ENCODE measurements at regions not wholly inside any gene's neighbourhood (a gene's known extent, or its start where the extent isn't known, plus 50 kb on each side); places are given as distances from the start of the nearest gene placed in this dataset.
A peak's percentile ranks its signal among the peaks of the same experiment; 100 is the strongest.

- Histone ChIP-seq H2AK5ac (ENCODE audit: low read depth, low read length) (no peak overlapping the region), H3K4me3 (ENCODE audit: insufficient read depth, low read depth, low read length) (no peak overlapping the region), H3K27me3 (ENCODE audit: control insufficient read depth, insufficient read depth, low read length) (peaks cover 2% of the 10 kb centered on the region; the same call in 1 of the 2 replicates), H2BK120ac (ENCODE audit: low read depth, low read length) (no peak overlapping the region), H3K23ac (ENCODE audit: low read depth, low read length) (no peak overlapping the region), H3K18ac (ENCODE audit: low read depth, low read length) (no peak overlapping the region; the same call in 1 of the 2 replicates), H3K4ac (ENCODE audit: low read depth, low read length) (no peak overlapping the region), H2BK5ac (ENCODE audit: low read depth, low read length, poor library complexity, severe bottlenecking) (no peak overlapping the region), H3K9me3 (ENCODE audit: control insufficient read depth, insufficient read depth, low read length) (peaks cover under 1% of the 10 kb centered on the region; the same call in 1 of the 2 replicates), H3K36me3 (ENCODE audit: control insufficient read depth, insufficient read depth, low read length) (no peaks in the 10 kb centered on the region), H3K56ac (ENCODE audit: extremely low read depth, insufficient read depth, low read length) (no peak overlapping the region), H3K4me2 (ENCODE audit: low read depth, low read length) (no peak overlapping the region), H3K4me1 (ENCODE audit: control insufficient read depth, insufficient read depth, low read length) (peaks cover 3% of the 10 kb centered on the region; the same call in 1 of the 2 replicates), H3K14ac (replicated peaks; ENCODE audit: low read depth, low read length) (no peak overlapping the region), H3K79me1 (ENCODE audit: low read depth in 1 of 2, low read length in 2 of 2) (no peaks in the 10 kb centered on the region), H4K5ac (ENCODE audit: low read depth, low read length) (no peak overlapping the region), H2BK15ac (ENCODE audit: low read depth, low read length) (no peak overlapping the region), H3K9ac (ENCODE audit: low read depth, low read length) (no peak overlapping the region), H3K9me1 (ENCODE audit: insufficient read depth, low read length) (no peaks in the 10 kb centered on the region), H3K27ac (ENCODE audit: insufficient read depth, low read length) (no peak overlapping the region), H2AFZ (replicated peaks; ENCODE audit: low read length, poor library complexity) (peak overlapping the region; percentile 25), H4K91ac (ENCODE audit: insufficient read depth, low read depth, low read length) (no peak overlapping the region), H4K20me1 (ENCODE audit: insufficient read depth, low read length) (no peaks in the 10 kb centered on the region), H2AK9ac (replicated peaks; ENCODE audit: low read depth, low read length, poor library complexity) (no peak overlapping the region), H4K8ac (ENCODE audit: low read depth in 2 of 2, low read length in 2 of 2) (no peak overlapping the region), H2BK20ac (ENCODE audit: low read depth, low read length) (no peak overlapping the region)
- TF ChIP-seq RFX5 (IDR thresholded peaks at IDR 0.05; ENCODE audit: low read depth, low read length) (no peak), USF2 (IDR thresholded peaks at IDR 0.05; ENCODE audit: low read depth, low read length) (no peak), CEBPB (IDR thresholded peaks at IDR 0.05; ENCODE audit: low read depth, low read length) (no peak), FOS (IDR thresholded peaks at IDR 0.05; ENCODE audit: low read depth, low read length) (no peak), POLR2A (IDR thresholded peaks at IDR 0.05; ENCODE audit: low read depth, low read length) (no peak), RAD21 (IDR thresholded peaks at IDR 0.05; ENCODE audit: low read length) (no peak), MXI1 (IDR thresholded peaks at IDR 0.05; ENCODE audit: borderline replicate concordance, low read depth, low read length) (no peak)
- intact Hi-C loops (cut with micrococcal nuclease), result no loop called here
- in situ Hi-C loops (cut with MboI; ENCODE audit: low sequenced_read_pairs), result no loop called here
- CTCF ChIA-PET, result no interaction called here
- 11% methylated on average over 3 of the region's 11 CpGs; no CpG with 5 or more reads in 1 of the 2 experiments for WGBS, 2 experiments (ENCODE audit: extremely low coverage in 2 of 2, insufficient read length in 1 of 2)
- DNase-seq (peak; percentile 30), ATAC-seq (ENCODE audit: low read depth) (peak; percentile 80)
- POLR2A ChIA-PET (ENCODE audit: unreplicated experiment), result no interaction called here
- BruUV-seq (replicated peaks), result no TSS peak
- dilution Hi-C loops (cut with HindIII; ENCODE audit: low sequenced_read_pairs, unreplicated experiment), result no loop called here
Measured at GRCh38 chr14:101400830-101401229, 160.5 kb upstream of the DIO3 start.
